ENCODE measurements at regions not wholly inside any gene's neighbourhood (a gene's known extent, or its start where the extent isn't known, plus 50 kb on each side); places are given as distances from the start of the nearest gene placed in this dataset.

DNA sequence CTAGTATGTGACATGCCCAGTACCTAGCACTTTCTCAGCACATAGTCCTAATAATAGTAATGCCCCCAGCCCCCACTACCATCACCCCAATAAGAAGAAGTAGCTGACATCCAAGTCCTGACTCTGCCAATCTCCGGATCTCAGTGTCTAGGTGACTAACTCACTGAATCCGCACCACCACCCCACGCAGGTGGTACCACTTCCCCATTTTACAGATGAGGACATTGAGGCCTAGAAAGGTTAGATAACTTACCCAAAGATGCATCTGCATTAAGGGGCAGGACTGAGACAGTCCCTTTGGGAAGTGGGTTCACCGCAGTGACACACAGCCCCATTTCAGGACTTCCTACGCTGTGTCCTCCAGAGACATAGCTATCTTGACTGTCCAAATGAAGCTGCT lies 241.2 kb downstream of the TFAP2C start:
- Histone ChIP-seq H3K27me3 (replicated peaks; ENCODE audit: insufficient read depth, low read depth, low read length, poor library complexity) (peaks cover 33% of the 10 kb centered on the region), H3K4me3 (ENCODE audit: low read depth, low read length, poor library complexity, severe bottlenecking) (no peak overlapping the region), H3K9me3 (ENCODE audit: low read depth, low read length, poor library complexity, severe bottlenecking) (no peaks in the 10 kb centered on the region), H3K27ac (ENCODE audit: low read depth, low read length, poor library complexity, severe bottlenecking) (no peak overlapping the region), H3K36me3 (ENCODE audit: insufficient read depth, low read length, poor library complexity, severe bottlenecking) (no peaks in the 10 kb centered on the region), H3K4me1 (ENCODE audit: insufficient read depth, low read length, poor library complexity, severe bottlenecking) (no peaks in the 10 kb centered on the region)
- intact Hi-C loops (cut with micrococcal nuclease; ENCODE audit: unreplicated experiment), result no loop called here
- TF ChIP-seq, protein P1, sequence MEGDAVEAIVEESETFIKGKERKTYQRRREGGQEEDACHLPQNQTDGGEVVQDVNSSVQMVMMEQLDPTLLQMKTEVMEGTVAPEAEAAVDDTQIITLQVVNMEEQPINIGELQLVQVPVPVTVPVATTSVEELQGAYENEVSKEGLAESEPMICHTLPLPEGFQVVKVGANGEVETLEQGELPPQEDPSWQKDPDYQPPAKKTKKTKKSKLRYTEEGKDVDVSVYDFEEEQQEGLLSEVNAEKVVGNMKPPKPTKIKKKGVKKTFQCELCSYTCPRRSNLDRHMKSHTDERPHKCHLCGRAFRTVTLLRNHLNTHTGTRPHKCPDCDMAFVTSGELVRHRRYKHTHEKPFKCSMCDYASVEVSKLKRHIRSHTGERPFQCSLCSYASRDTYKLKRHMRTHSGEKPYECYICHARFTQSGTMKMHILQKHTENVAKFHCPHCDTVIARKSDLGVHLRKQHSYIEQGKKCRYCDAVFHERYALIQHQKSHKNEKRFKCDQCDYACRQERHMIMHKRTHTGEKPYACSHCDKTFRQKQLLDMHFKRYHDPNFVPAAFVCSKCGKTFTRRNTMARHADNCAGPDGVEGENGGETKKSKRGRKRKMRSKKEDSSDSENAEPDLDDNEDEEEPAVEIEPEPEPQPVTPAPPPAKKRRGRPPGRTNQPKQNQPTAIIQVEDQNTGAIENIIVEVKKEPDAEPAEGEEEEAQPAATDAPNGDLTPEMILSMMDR (conservative IDR thresholded peaks at IDR 0.05; ENCODE audit: low read depth, low read length), result no peak
- TF ChIP-seq EZH2 (IDR thresholded peaks at IDR 0.05; ENCODE audit: borderline replicate concordance, low read depth, low read length, poor library complexity, severe bottlenecking), result no peak
- ChIA-PET CTCF (no interaction called here), POLR2A (ENCODE audit: low non-redundant PET) (no interaction called here)
- no TSS peak for BruUV-seq (replicated peaks)
- no peak for DNase-seq (ENCODE audit: low spot score)

GRCh38 chr20:56871691-56872090 lies 242.6 kb downstream of the TFAP2C start:
- DNase-seq (ENCODE audit: low spot score), result no peak
- Histone ChIP-seq H3K27ac (ENCODE audit: low read depth, low read length, poor library complexity, severe bottlenecking) (no peak overlapping the region), H3K4me1 (ENCODE audit: insufficient read depth, low read length, poor library complexity, severe bottlenecking) (no peaks in the 10 kb centered on the region), H3K4me3 (ENCODE audit: low read depth, low read length, poor library complexity, severe bottlenecking) (no peak overlapping the region), H3K27me3 (replicated peaks; ENCODE audit: insufficient read depth, low read depth, low read length, poor library complexity) (peaks cover 25% of the 10 kb centered on the region), H3K9me3 (ENCODE audit: low read depth, low read length, poor library complexity, severe bottlenecking) (no peaks in the 10 kb centered on the region), H3K36me3 (ENCODE audit: insufficient read depth, low read length, poor library complexity, severe bottlenecking) (no peaks in the 10 kb centered on the region)
- intact Hi-C loops (cut with micrococcal nuclease; ENCODE audit: unreplicated experiment), result no loop called here
- ChIA-PET CTCF (no interaction called here), POLR2A (ENCODE audit: low non-redundant PET) (no interaction called here)
- no TSS peak for BruUV-seq (replicated peaks)
- TF ChIP-seq, protein P1 (conservative IDR thresholded peaks at IDR 0.05; ENCODE audit: low read depth, low read length), result no peak
- TF ChIP-seq EZH2 (IDR thresholded peaks at IDR 0.05; ENCODE audit: borderline replicate concordance, low read depth, low read length, poor library complexity, severe bottlenecking), result no peak

- ChIA-PET CTCF (no interaction called here), POLR2A (ENCODE audit: low non-redundant PET) (no interaction called here)
- intact Hi-C loops (cut with micrococcal nuclease; ENCODE audit: unreplicated experiment), result no loop called here
- no peaks in the 10 kb centered on the region for H3K4me1 ChIP-seq (ENCODE audit: insufficient read depth, low read length, poor library complexity, severe bottlenecking)
- DNase-seq (ENCODE audit: low spot score), result no peak
- TF ChIP-seq, protein P1 (conservative IDR thresholded peaks at IDR 0.05; ENCODE audit: low read depth, low read length), result no peak
- no peak for TF ChIP-seq EZH2 (IDR thresholded peaks at IDR 0.05; ENCODE audit: borderline replicate concordance, low read depth, low read length, poor library complexity, severe bottlenecking)
- BruUV-seq (replicated peaks), result no TSS peak
- no peaks in the 10 kb centered on the region for H3K36me3 ChIP-seq (ENCODE audit: insufficient read depth, low read length, poor library complexity, severe bottlenecking)
- no peak overlapping the region for H3K27ac ChIP-seq (ENCODE audit: low read depth, low read length, poor library complexity, severe bottlenecking)
- H3K9me3 ChIP-seq (ENCODE audit: low read depth, low read length, poor library complexity, severe bottlenecking), result no peaks in the 10 kb centered on the region
- peaks cover 23% of the 10 kb centered on the region for H3K27me3 ChIP-seq (replicated peaks; ENCODE audit: insufficient read depth, low read depth, low read length, poor library complexity)
- H3K4me3 ChIP-seq (ENCODE audit: low read depth, low read length, poor library complexity, severe bottlenecking), result no peak overlapping the region
These were observed 243.7 kb downstream of the TFAP2C start for GRCh38 chr20:56872620-56873458.
